OCI-LY1 (cell line): ENCODE measurements at regions not wholly inside any gene's neighbourhood (a gene's known extent, or its start where the extent isn't known, plus 50 kb on each side); places are given as distances from the start of the nearest gene placed in this dataset.

Experiments used
- H2AFZ ChIP-seq: fragments of 200-600 bp; sonication (generic), shearing (Covaris generic); 2 replicates; pipeline ENCODE4 v1.6.0; 2014; ENCODE audit warnings: antibody characterized with exemption, mild to moderate bottlenecking, low read length
- H3F3A ChIP-seq: fragments of 200-600 bp; sonication (generic), shearing (Covaris generic); 2 replicates; pipeline ENCODE4 v1.6.0; 2014; ENCODE audit warnings: mild to moderate bottlenecking, antibody characterized with exemption, low read length, moderate library complexity; ENCODE audit not compliant: insufficient read depth
- H3K27ac ChIP-seq: fragments of 200-600 bp; sonication (generic); 2 replicates; pipeline ENCODE4 v1.5.1; 2014; ENCODE audit warnings: low read length, mixed run types, mild to moderate bottlenecking, low read depth; ENCODE audit not compliant: poor library complexity, severe bottlenecking
- H3K27me3 ChIP-seq: fragments of 200-600 bp; sonication (generic); 2 replicates; pipeline ENCODE4 v1.6.0; 2014; ENCODE audit warnings: antibody characterized with exemption, mild to moderate bottlenecking, low read length, moderate library complexity; ENCODE audit not compliant: insufficient read depth
- H3K36me3 ChIP-seq: fragments of 200-600 bp; sonication (generic); 2 replicates; pipeline ENCODE4 v1.6.1; 2014; ENCODE audit warnings: mild to moderate bottlenecking, antibody characterized with exemption, low read length, moderate library complexity, mixed read lengths; ENCODE audit not compliant: insufficient read depth
- H3K4me1 ChIP-seq: fragments of 200-600 bp; sonication (generic); 2 replicates; pipeline ENCODE4 v1.5.1; 2014; ENCODE audit warnings: mild to moderate bottlenecking, low read length, moderate library complexity; ENCODE audit not compliant: insufficient read depth, severe bottlenecking
- H3K4me2 ChIP-seq: fragments of 200-600 bp; sonication (generic), shearing (Covaris generic); 2 replicates; pipeline ENCODE4 v1.6.1; 2014; ENCODE audit warnings: low read length
- H3K4me3 ChIP-seq: fragments of 200-600 bp; sonication (generic); 2 replicates; pipeline ENCODE4 v1.5.1; 2014; ENCODE audit warnings: low read length, low read depth, mild to moderate bottlenecking, mixed read lengths; ENCODE audit not compliant: poor library complexity, severe bottlenecking
- H3K79me2 ChIP-seq: fragments of 200-600 bp; shearing (Covaris generic); 2 replicates; pipeline ENCODE4 v1.6.1; 2016; ENCODE audit warnings: mixed run types, low read length, mixed read lengths; ENCODE audit not compliant: insufficient read depth
- H3K9ac ChIP-seq: fragments of 200-600 bp; sonication (generic), shearing (Covaris generic); 2 replicates; pipeline ENCODE4 v1.6.1; 2014; ENCODE audit warnings: mild to moderate bottlenecking, low read length, mixed read lengths
- H3K9me2 ChIP-seq: fragments of 200-600 bp; sonication (generic), shearing (Covaris generic); 2 replicates; pipeline ENCODE4 v1.6.1; 2014; ENCODE audit warnings: low read depth, mild to moderate bottlenecking, low read length, mixed read lengths
- H3K9me3 ChIP-seq: fragments of 200-600 bp; shearing (Covaris generic); 2 replicates; pipeline ENCODE4 v1.6.1; 2014; ENCODE audit warnings: low read length, mixed read lengths
- H4K20me1 ChIP-seq: fragments of 200-600 bp; sonication (generic), shearing (Covaris generic); 2 replicates; pipeline ENCODE4 v1.6.0; 2016; ENCODE audit warnings: mild to moderate bottlenecking, low read length; ENCODE audit not compliant: insufficient read depth
- EZH2 ChIP-seq: fragments of 200-600 bp; sonication (generic), shearing (Covaris generic); IDR thresholded peaks from 2 replicates; pipeline ENCODE4 v1.8.0; 2017; ENCODE audit warnings: borderline replicate concordance, mixed run types, mild to moderate bottlenecking, antibody characterized with exemption, low read length, moderate library complexity, mixed read lengths
- TF ChIP-seq, protein P1 (sequence below): fragments of 200-600 bp; sonication (generic), shearing (Covaris generic); IDR thresholded peaks from 2 replicates; pipeline ENCODE4 v1.5.1; 2017; ENCODE audit warnings: mild to moderate bottlenecking, antibody characterized with exemption, low read length, moderate library complexity, mixed read lengths

DNA sequence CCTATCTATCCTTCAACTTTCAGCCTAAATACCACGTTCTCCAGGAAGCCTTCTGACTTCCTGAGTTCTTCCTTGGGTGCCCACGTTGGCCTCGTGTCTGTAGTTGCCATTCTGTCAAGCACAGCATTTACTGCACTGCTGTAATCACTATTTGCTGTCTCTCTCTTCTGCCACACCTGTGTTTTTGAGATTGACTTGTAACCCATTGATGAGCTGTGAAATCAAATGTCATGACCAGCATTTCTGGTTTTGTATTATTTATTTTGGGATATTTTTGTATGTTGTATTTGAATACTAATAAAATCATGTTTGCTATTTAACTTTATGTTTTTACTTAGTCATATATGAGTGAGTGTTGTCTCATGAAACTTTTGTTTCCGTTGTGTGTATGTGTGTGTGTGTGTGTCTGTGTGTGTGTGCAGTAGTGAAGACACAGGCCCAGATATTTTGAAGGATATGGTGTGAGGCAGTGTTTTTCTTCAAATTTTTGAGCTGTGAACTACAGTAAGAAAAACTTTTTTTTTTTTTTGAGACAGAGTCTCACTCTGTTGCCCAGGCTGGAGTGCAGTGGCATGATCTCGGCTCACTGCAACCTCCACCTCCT lies 126.2 kb upstream of the SERBP1 start:
- H3K9me3 ChIP-seq, result no peaks in the 10 kb centered on the region
- H3K9ac ChIP-seq, result no peak overlapping the region
- peaks cover 50% of the 10 kb centered on the region for H3K4me1 ChIP-seq
- no peak overlapping the region for H3K27ac ChIP-seq
- H2AFZ ChIP-seq, result no peak overlapping the region
- H3K36me3 ChIP-seq, result no peaks in the 10 kb centered on the region
- no peak overlapping the region for H3K4me3 ChIP-seq
- no peaks in the 10 kb centered on the region for H3K27me3 ChIP-seq
- H3K79me2 ChIP-seq, result no peaks in the 10 kb centered on the region
- no peaks in the 10 kb centered on the region for H3K9me2 ChIP-seq
- H3F3A ChIP-seq, result no peaks in the 10 kb centered on the region
- TF ChIP-seq EZH2, result no peak
- TF ChIP-seq, protein P1, sequence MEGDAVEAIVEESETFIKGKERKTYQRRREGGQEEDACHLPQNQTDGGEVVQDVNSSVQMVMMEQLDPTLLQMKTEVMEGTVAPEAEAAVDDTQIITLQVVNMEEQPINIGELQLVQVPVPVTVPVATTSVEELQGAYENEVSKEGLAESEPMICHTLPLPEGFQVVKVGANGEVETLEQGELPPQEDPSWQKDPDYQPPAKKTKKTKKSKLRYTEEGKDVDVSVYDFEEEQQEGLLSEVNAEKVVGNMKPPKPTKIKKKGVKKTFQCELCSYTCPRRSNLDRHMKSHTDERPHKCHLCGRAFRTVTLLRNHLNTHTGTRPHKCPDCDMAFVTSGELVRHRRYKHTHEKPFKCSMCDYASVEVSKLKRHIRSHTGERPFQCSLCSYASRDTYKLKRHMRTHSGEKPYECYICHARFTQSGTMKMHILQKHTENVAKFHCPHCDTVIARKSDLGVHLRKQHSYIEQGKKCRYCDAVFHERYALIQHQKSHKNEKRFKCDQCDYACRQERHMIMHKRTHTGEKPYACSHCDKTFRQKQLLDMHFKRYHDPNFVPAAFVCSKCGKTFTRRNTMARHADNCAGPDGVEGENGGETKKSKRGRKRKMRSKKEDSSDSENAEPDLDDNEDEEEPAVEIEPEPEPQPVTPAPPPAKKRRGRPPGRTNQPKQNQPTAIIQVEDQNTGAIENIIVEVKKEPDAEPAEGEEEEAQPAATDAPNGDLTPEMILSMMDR, result no peak
- no peaks in the 10 kb centered on the region for H4K20me1 ChIP-seq
- H3K4me2 ChIP-seq, result no peak overlapping the region

DNA sequence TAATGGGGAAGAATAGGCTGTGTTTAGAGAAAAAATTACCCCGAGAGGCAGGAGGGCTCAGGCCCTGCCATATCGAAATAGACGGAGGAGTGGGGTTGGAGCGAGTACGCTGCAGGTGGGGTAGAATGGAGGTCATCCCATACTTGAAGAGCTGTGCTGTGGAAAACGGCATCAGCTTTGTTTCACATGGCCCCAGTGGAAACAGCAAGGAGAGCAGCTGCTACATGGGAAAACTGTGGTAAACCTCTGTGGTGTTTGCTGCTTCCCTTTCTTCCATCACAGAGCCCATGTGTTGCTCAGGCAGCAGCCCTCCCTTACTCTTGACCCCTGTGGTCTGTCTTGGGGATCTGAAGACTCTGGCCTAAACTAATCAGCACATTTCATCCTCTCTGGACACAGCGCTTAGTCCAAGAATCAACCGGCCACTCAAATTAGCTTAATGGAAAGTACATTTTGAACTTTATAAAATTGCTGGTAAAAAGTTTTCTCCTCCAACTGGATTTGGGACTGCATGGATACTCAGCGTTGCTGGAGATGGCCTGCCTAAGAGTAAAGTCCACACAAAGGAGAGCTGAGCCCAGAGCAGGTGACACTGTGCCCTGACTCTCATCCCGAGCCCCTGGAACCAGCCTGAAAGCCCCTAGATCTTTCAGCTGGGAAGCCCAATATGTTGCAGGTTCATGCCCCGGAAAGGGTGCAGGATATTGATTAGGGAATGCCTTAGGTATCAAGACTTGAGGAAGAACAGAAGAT lies 127.1 kb upstream of the GADD45A start:
- no peaks in the 10 kb centered on the region for H3K9me2 ChIP-seq
- H3K4me1 ChIP-seq, result peaks cover 53% of the 10 kb centered on the region
- TF ChIP-seq, protein P1, result no peak
- no peak for TF ChIP-seq EZH2
- H3K36me3 ChIP-seq, result no peaks in the 10 kb centered on the region
- no peak overlapping the region for H3K4me3 ChIP-seq
- H4K20me1 ChIP-seq, result no peaks in the 10 kb centered on the region
- no peak overlapping the region for H3K27ac ChIP-seq
- no peaks in the 10 kb centered on the region for H3K9me3 ChIP-seq
- H3K9ac ChIP-seq, result no peak overlapping the region
- H3F3A ChIP-seq, result no peaks in the 10 kb centered on the region
- H2AFZ ChIP-seq, result no peak overlapping the region
- no peaks in the 10 kb centered on the region for H3K79me2 ChIP-seq
- H3K4me2 ChIP-seq, result no peak overlapping the region
- H3K27me3 ChIP-seq, result no peaks in the 10 kb centered on the region

DNA sequence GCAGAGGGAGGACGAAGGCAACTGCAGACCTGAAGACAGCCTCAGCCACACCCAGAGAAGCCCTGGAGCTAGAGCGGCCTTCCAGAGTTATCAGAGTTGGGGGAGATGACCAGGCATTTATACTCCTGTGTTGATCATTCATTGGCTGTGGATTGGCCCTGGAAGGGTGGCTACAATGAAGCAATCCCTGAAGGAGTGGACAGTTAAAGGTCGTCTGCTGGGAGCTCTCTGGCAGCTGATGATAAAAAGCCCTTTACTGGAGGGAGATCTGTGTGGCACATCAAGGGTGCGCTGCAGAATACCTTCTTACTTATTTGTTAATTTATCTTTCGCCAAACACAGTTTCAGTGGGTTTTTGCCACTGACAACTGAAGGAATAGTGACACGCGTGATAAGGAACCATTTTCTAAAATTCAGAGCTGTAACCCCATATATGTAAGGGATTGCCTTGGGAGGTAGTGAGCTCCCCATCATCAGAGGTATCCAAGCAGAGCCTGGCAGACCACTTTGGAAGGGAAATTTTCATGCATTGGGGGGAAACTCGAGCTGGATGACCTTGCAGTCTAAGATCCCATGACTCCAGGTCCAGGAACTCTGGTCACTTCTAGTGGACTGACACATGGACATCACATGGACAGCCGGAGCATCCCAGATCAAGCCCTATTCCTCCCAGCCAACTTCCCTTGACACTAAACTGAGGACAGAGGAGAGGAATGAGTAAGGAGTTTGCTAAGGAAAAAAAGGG lies 126.4 kb upstream of the GADD45A start:
- Histone ChIP-seq H3K27me3 (no peaks in the 10 kb centered on the region), H3K36me3 (no peaks in the 10 kb centered on the region), H3K9me3 (peaks cover under 1% of the 10 kb centered on the region), H3K79me2 (no peaks in the 10 kb centered on the region), H3K9me2 (no peaks in the 10 kb centered on the region), H3K27ac (no peak overlapping the region), H3K4me2 (no peak overlapping the region), H3K4me1 (peaks cover 53% of the 10 kb centered on the region), H4K20me1 (no peaks in the 10 kb centered on the region), H3K4me3 (no peak overlapping the region), H3K9ac (no peak overlapping the region), H2AFZ (no peak overlapping the region), H3F3A (no peaks in the 10 kb centered on the region)
- no peak for TF ChIP-seq EZH2
- TF ChIP-seq, protein P1, result no peak
